HL-60 (cell line): ENCODE measurements at regions not wholly inside any gene's neighbourhood (a gene's known extent, or its start where the extent isn't known, plus 50 kb on each side); places are given as distances from the start of the nearest gene placed in this dataset.
"Not testable (repeated sequence)": the region's sequence is repeated elsewhere in the genome, so short reads cannot be mapped to it uniquely, and the experiment has no call there.

Experiments used
- DNase-seq, 2 experiments: peaks; one replicate each; pipeline ENCODE4 v3.0.0-alpha.2; 2010 to 2020; ENCODE audit warnings: low read depth in 1 of 2, low spot score in 1 of 2
- H3K27ac ChIP-seq: fragments of 250-450 bp; sonication (Bioruptor Pico); replicated peaks from 2 replicates; pipeline ENCODE4 v1.5.1; 2020; ENCODE audit warnings: mild to moderate bottlenecking, moderate library complexity
- H3K27me3 ChIP-seq: fragments of 250-450 bp; sonication (Bioruptor Pico); 2 replicates; pipeline ENCODE4 v1.5.1; 2021; ENCODE audit warnings: mild to moderate bottlenecking, moderate library complexity; ENCODE audit not compliant: insufficient read depth, poor library complexity, severe bottlenecking
- H3K4me3 ChIP-seq: replicated peaks from 2 replicates; pipeline ENCODE4 v1.5.1; 2011; ENCODE audit warnings: mild to moderate bottlenecking, control low read depth, low read length; ENCODE audit not compliant: insufficient read depth
- GABPA ChIP-seq: IDR thresholded peaks from 2 replicates; pipeline ENCODE4 v1.6.1; 2012; ENCODE audit warnings: low read depth
- POLR2AphosphoS5 ChIP-seq: IDR thresholded peaks from 2 replicates; pipeline ENCODE4 v1.6.1; 2012; ENCODE audit warnings: low read depth
- SPI1 ChIP-seq: IDR thresholded peaks from 2 replicates; pipeline ENCODE4 v1.6.1; 2012; ENCODE audit warnings: low read depth, mild to moderate bottlenecking, borderline replicate concordance
- TF ChIP-seq, protein P1 (sequence below): IDR thresholded peaks from 2 replicates; pipeline ENCODE4 v1.6.1; 2012; ENCODE audit warnings: low read depth; ENCODE audit not compliant: insufficient replicate concordance
- TF ChIP-seq, protein P2 (sequence below): IDR thresholded peaks from one replicate; pipeline ENCODE4 v1.5.1; 2011; ENCODE audit warnings: low read length, control low read depth, inconsistent platforms; ENCODE audit not compliant: insufficient read depth

DNA sequence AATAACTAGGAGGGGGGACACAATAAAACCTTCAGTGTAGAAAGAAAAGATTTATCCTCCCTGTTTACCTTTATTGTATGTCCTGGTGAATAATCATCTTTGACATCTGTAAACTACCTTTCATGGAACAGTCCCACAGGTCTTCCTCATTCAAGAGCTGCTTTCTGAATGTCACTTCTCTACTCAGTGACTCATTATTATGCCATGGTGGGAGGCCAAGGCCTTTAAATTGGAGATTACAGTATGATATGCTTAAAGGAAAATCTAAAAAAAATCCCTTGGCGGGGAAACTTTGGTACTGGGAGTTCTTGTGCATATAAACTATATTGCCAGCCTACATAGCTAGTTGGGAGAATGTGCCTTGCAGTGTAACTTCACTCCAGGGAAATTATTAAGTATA is 713.0 kb downstream of the TDRD15 start:
- TF ChIP-seq SPI1 (no peak), POLR2AphosphoS5 (no peak), GABPA (no peak)
- TF ChIP-seq, protein P1, sequence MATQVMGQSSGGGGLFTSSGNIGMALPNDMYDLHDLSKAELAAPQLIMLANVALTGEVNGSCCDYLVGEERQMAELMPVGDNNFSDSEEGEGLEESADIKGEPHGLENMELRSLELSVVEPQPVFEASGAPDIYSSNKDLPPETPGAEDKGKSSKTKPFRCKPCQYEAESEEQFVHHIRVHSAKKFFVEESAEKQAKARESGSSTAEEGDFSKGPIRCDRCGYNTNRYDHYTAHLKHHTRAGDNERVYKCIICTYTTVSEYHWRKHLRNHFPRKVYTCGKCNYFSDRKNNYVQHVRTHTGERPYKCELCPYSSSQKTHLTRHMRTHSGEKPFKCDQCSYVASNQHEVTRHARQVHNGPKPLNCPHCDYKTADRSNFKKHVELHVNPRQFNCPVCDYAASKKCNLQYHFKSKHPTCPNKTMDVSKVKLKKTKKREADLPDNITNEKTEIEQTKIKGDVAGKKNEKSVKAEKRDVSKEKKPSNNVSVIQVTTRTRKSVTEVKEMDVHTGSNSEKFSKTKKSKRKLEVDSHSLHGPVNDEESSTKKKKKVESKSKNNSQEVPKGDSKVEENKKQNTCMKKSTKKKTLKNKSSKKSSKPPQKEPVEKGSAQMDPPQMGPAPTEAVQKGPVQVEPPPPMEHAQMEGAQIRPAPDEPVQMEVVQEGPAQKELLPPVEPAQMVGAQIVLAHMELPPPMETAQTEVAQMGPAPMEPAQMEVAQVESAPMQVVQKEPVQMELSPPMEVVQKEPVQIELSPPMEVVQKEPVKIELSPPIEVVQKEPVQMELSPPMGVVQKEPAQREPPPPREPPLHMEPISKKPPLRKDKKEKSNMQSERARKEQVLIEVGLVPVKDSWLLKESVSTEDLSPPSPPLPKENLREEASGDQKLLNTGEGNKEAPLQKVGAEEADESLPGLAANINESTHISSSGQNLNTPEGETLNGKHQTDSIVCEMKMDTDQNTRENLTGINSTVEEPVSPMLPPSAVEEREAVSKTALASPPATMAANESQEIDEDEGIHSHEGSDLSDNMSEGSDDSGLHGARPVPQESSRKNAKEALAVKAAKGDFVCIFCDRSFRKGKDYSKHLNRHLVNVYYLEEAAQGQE = no peak
- TF ChIP-seq, protein P2, sequence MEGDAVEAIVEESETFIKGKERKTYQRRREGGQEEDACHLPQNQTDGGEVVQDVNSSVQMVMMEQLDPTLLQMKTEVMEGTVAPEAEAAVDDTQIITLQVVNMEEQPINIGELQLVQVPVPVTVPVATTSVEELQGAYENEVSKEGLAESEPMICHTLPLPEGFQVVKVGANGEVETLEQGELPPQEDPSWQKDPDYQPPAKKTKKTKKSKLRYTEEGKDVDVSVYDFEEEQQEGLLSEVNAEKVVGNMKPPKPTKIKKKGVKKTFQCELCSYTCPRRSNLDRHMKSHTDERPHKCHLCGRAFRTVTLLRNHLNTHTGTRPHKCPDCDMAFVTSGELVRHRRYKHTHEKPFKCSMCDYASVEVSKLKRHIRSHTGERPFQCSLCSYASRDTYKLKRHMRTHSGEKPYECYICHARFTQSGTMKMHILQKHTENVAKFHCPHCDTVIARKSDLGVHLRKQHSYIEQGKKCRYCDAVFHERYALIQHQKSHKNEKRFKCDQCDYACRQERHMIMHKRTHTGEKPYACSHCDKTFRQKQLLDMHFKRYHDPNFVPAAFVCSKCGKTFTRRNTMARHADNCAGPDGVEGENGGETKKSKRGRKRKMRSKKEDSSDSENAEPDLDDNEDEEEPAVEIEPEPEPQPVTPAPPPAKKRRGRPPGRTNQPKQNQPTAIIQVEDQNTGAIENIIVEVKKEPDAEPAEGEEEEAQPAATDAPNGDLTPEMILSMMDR = no peak
- no peaks in the 10 kb centered on the region for H3K27me3 ChIP-seq
- H3K4me3 ChIP-seq = no peak overlapping the region
- no peak overlapping the region for H3K27ac ChIP-seq
- DNase-seq = peak in 1 of 2 experiments; percentile 18

DNA sequence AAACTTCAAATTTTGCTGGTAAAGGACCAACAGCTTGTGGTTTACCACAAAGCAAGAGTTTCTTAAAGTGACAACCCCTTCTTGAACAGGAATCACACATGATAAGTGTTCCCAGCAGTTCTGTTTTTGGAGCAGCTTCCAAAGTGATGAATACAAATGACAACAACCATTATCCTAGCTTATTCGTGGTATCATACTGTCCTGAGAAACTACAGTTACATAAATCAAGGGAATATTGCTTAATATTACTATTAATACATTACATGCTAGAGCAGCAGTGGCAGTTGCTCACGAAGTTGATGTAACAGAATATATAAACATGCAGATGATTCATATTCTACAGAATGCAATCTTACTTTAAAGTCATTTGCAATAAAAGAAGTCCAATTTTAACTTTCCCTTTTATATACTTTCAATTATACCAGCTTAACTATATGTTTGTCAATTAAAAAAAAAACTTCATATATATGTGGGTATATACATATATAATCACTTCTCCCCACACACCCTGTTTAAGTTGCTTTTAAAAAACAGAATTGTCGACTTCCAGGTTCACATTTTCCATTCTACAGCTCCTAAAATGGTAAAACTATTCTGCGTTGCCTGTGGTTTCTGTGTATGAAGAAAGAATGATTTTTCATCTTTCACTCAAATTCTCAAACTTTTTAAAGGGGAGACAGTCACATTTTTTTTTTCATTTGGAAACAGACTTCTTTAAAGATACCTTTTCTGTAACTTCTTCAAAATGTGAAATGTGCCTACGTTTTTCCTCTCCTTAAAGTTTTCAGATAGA is 713.6 kb downstream of the TDRD15 start:
- Histone ChIP-seq H3K4me3 (no peak overlapping the region), H3K27me3 (no peaks in the 10 kb centered on the region), H3K27ac (no peak overlapping the region)
- DNase-seq = peak in 1 of 2 experiments; percentile 37
- TF ChIP-seq POLR2AphosphoS5 (no peak), SPI1 (no peak)

DNA sequence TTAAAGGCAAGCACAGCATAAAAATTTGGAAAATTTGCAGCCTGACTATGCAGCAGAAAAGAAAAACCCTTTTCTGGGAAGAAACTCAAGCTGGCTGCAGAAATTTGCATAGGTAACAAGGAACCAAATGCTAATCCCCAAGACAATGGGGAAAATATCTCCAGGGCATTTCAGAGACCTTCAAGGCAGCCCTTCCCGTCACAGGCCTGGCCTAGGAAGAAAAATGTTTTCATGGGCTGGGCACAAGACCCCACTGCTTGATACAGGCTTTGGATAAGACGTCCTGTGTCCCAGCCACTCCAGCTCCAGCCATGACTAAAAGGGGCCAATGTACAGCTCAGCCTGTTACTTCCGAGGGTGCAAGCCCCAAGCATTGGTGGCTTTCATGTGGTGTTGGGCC is 717.6 kb downstream of the TDRD15 start:
- Histone ChIP-seq H3K27me3 (no peaks in the 10 kb centered on the region), H3K4me3 (no peak overlapping the region), H3K27ac (no peak overlapping the region)
- no peak for TF ChIP-seq SPI1
- TF ChIP-seq, protein P2 = no peak
- no peak for DNase-seq

DNA sequence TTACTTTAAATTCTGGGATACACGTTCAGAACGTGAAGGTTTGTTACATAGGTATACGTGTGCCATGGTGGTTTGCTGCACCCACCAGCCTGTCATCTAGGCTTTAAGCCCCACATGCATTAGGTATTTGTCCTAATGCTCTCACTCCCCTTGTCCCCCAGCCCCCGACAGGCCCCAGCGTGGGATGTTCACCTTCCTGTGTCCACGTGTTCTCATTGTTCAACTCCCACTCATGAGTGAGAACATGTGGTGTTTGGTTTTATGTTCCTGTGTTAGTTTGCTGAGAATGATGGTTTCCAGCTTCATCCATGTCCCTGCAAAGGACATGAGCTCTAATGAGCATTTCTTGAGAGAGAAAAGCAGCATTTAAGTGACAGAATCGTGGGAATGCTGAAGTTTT is 726.6 kb downstream of the TDRD15 start:
- DNase-seq, H3K27me3 ChIP-seq, H3K4me3 ChIP-seq, H3K27ac ChIP-seq: not testable (repeated sequence)

DNA sequence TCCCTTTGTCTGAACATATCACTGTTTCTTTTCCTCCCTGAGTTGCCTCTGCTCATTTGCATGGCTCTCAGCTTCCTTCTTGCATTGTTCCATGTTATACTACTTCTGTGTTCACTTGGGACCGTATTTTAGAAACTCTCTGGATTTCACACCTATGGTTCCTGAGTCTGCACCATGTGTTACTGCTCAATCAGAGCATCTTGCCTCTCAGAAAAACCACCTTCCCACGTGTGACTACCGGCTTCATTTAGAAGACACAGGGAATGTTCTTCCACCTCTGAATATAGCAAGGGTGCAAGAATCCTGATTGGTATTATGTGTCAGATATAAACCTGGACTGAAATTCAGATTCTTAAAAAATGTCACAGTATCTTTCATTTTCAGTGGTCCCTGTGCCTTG is 731.2 kb downstream of the TDRD15 start:
- Histone ChIP-seq H3K4me3 (no peak overlapping the region), H3K27me3 (no peaks in the 10 kb centered on the region), H3K27ac (no peak overlapping the region)
- DNase-seq = no peak
- TF ChIP-seq, protein P2 = no peak
- TF ChIP-seq GABPA (no peak), SPI1 (no peak), POLR2AphosphoS5 (no peak)
- TF ChIP-seq, protein P1 = no peak
